ENCODE measurements at regions not wholly inside any gene's neighbourhood (a gene's known extent, or its start where the extent isn't known, plus 50 kb on each side); places are given as distances from the start of the nearest gene placed in this dataset.

DNA sequence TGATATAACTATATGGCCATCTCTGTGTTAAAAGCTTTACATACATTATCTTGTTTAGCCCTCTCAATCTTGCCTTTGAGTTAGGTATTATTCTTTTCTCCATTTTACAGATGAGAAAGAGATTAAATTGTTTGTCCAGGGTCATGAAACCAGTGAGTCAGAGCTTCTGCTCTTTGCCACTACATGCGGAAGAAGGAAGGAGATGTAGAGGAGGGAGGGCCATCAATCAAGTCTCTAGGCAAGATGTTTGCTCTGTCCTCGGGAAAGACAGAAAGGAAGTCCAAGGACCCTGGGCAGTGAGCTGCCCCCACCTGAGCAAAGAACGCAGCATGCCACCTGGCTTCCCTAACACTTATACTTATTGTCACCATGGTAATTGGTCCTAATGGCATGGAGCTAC, 133.7 kb upstream of the IL1RAPL2 start:
- intact Hi-C loops (cut with micrococcal nuclease): loop anchor here (1.0 kb wide), 1 partner anchor 114 kb away; no protein-coding TSS in a partner anchor
- peak overlapping the region; percentile 73 for H3K27ac ChIP-seq (ENCODE audit: low read length)

DNA sequence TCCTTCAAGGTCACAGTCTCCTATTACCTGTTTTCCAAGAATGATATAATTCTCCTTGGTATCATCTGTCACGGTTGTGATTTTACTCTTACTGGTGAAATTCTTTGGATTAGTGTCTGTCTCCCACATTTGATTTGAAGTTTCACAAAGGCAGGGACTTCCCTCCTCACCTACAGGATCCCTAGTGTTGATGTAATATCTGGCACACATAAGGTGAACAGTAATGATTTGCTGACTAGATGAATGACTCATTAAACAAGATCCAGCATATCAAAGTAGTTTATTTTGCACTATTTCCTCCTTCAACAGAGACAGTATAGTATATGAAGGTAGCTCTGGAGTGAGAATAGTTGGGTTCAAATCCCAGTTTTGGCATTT, 135.3 kb upstream of the IL1RAPL2 start:
- intact Hi-C loops (cut with micrococcal nuclease): no loop called here
- Histone ChIP-seq H3K9me3 (ENCODE audit: low read length) (no peaks in the 10 kb centered on the region), H3K9me2 (replicated peaks; ENCODE audit: low read length) (no peaks in the 10 kb centered on the region), H3K27ac (ENCODE audit: low read length) (peak overlapping the region; percentile 73), H3K4me3 (ENCODE audit: low read length) (no peak overlapping the region), H3K36me3 (ENCODE audit: low read depth, low read length) (no peaks in the 10 kb centered on the region), H4K20me1 (ENCODE audit: low read length) (no peaks in the 10 kb centered on the region), H3K4me1 (ENCODE audit: insufficient read depth, low read length) (peaks cover 32% of the 10 kb centered on the region), H3K9ac (ENCODE audit: low read length) (no peak overlapping the region), H3K27me3 (ENCODE audit: low read length) (no peaks in the 10 kb centered on the region), H3K79me2 (ENCODE audit: low read length) (no peaks in the 10 kb centered on the region), H3F3A (ENCODE audit: low read length, unreplicated experiment) (no peaks in the 10 kb centered on the region), H3K4me2 (ENCODE audit: low read length) (peak overlapping the region; percentile 22), H2AFZ (ENCODE audit: low read length) (no peak overlapping the region)
- ChIA-PET POLR2A (ENCODE audit: unreplicated experiment) (no interaction called here), CTCF (no interaction called here)
- peak; percentile 43 for DNase-seq
- no TSS peak for BruUV-seq (replicated peaks)
- peak; percentile 50 for ATAC-seq
- TF ChIP-seq EZH2phosphoT487 (IDR thresholded peaks at IDR 0.05; ENCODE audit: borderline replicate concordance, low read length) (no peak), EZH2 (IDR thresholded peaks at IDR 0.05; ENCODE audit: low read length, unreplicated experiment) (no peak)
- TF ChIP-seq, protein P1, sequence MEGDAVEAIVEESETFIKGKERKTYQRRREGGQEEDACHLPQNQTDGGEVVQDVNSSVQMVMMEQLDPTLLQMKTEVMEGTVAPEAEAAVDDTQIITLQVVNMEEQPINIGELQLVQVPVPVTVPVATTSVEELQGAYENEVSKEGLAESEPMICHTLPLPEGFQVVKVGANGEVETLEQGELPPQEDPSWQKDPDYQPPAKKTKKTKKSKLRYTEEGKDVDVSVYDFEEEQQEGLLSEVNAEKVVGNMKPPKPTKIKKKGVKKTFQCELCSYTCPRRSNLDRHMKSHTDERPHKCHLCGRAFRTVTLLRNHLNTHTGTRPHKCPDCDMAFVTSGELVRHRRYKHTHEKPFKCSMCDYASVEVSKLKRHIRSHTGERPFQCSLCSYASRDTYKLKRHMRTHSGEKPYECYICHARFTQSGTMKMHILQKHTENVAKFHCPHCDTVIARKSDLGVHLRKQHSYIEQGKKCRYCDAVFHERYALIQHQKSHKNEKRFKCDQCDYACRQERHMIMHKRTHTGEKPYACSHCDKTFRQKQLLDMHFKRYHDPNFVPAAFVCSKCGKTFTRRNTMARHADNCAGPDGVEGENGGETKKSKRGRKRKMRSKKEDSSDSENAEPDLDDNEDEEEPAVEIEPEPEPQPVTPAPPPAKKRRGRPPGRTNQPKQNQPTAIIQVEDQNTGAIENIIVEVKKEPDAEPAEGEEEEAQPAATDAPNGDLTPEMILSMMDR (conservative IDR thresholded peaks at IDR 0.05; ENCODE audit: low read depth, low read length): no peak

More for the DNA sequence above, 133.7 kb upstream of the IL1RAPL2 start:
- H3K9me2 ChIP-seq (replicated peaks; ENCODE audit: low read length): no peaks in the 10 kb centered on the region
- H3K79me2 ChIP-seq (ENCODE audit: low read length): no peaks in the 10 kb centered on the region
- DNase-seq: peak; percentile 70
- no peak overlapping the region for H3K4me3 ChIP-seq (ENCODE audit: low read length)
- ATAC-seq: peak; percentile 85
- no TSS peak for BruUV-seq (replicated peaks)
- H3K4me2 ChIP-seq (ENCODE audit: low read length): peak overlapping the region; percentile 56
- peaks cover 32% of the 10 kb centered on the region for H3K4me1 ChIP-seq (ENCODE audit: insufficient read depth, low read length)
- no peak overlapping the region for H3K9ac ChIP-seq (ENCODE audit: low read length)
- TF ChIP-seq EZH2 (IDR thresholded peaks at IDR 0.05; ENCODE audit: low read length, unreplicated experiment) (no peak), EZH2phosphoT487 (IDR thresholded peaks at IDR 0.05; ENCODE audit: borderline replicate concordance, low read length) (no peak)
- TF ChIP-seq, protein P1 (conservative IDR thresholded peaks at IDR 0.05; ENCODE audit: low read depth, low read length): no peak
- no peaks in the 10 kb centered on the region for H4K20me1 ChIP-seq (ENCODE audit: low read length)
- CTCF ChIA-PET: no interaction called here
- peak overlapping the region; percentile 53; the same call in 1 of the 2 replicates for H2AFZ ChIP-seq (ENCODE audit: low read length)
- no peaks in the 10 kb centered on the region for H3K27me3 ChIP-seq (ENCODE audit: low read length)
- POLR2A ChIA-PET (ENCODE audit: unreplicated experiment): no interaction called here
- no peaks in the 10 kb centered on the region for H3K9me3 ChIP-seq (ENCODE audit: low read length)
- H3K36me3 ChIP-seq (ENCODE audit: low read depth, low read length): no peaks in the 10 kb centered on the region
- no peaks in the 10 kb centered on the region for H3F3A ChIP-seq (ENCODE audit: low read length, unreplicated experiment)

DNA sequence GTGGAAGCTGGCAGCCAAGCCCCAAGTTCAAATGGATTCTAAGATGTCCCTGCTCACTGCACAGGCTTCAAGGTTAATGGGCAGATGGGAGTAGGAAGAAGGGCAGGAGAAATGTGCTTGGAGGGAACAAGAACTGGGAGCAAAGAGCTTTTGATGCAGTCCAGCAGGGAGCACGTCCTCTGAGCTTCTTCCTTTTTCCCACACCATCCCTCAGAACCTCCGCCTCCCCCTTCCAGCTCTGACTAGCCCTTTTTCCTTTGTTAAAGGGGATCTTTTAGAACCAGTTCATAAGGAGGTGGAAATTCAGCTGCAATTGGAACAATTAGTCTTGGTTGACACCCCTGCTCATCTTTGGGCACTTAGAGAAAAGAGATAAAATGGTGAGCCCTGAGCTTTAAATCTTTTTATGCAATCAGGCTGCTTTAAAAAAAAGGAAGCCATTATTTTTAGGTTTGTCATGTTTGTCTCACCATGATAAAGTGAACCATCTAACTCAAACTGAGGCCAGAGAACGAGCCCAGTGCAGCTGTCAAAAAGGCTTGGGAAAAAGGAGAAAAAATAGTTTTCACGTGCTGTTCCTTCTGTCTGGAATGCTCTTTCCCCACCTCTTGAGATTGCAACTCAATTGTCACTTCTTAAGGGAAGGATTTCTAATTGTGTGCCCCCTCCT, 135.8 kb upstream of the IL1RAPL2 start:
- intact Hi-C loops (cut with micrococcal nuclease): no loop called here
- Histone ChIP-seq H3K4me1 (ENCODE audit: insufficient read depth, low read length) (peaks cover 32% of the 10 kb centered on the region), H3K4me3 (ENCODE audit: low read length) (no peak overlapping the region), H2AFZ (ENCODE audit: low read length) (no peak overlapping the region), H3K9me2 (replicated peaks; ENCODE audit: low read length) (no peaks in the 10 kb centered on the region), H3F3A (ENCODE audit: low read length, unreplicated experiment) (no peaks in the 10 kb centered on the region), H3K79me2 (ENCODE audit: low read length) (no peaks in the 10 kb centered on the region), H3K4me2 (ENCODE audit: low read length) (0 out of 2 replicates have a peak overlapping the region, but pooled peaks have one; percentile 22), H3K27me3 (ENCODE audit: low read length) (no peaks in the 10 kb centered on the region), H3K9ac (ENCODE audit: low read length) (no peak overlapping the region), H3K9me3 (ENCODE audit: low read length) (no peaks in the 10 kb centered on the region), H3K27ac (ENCODE audit: low read length) (peak overlapping the region; percentile 73), H4K20me1 (ENCODE audit: low read length) (no peaks in the 10 kb centered on the region), H3K36me3 (ENCODE audit: low read depth, low read length) (no peaks in the 10 kb centered on the region)
- ATAC-seq: no peak
- TF ChIP-seq EZH2phosphoT487 (IDR thresholded peaks at IDR 0.05; ENCODE audit: borderline replicate concordance, low read length): no peak
- TF ChIP-seq, protein P1 (conservative IDR thresholded peaks at IDR 0.05; ENCODE audit: low read depth, low read length): no peak
- no peak for TF ChIP-seq EZH2 (IDR thresholded peaks at IDR 0.05; ENCODE audit: low read length, unreplicated experiment)
- no peak for DNase-seq
- no TSS peak for BruUV-seq (replicated peaks)
- ChIA-PET CTCF (interaction anchor here (0.6 kb wide), 1 partner anchor 263 kb away, joined by 3 read pairs; no protein-coding TSS in a partner anchor), POLR2A (ENCODE audit: unreplicated experiment) (no interaction called here)
